ENCODE measurements at regions not wholly inside any gene's neighbourhood (a gene's known extent, or its start where the extent isn't known, plus 50 kb on each side); places are given as distances from the start of the nearest gene placed in this dataset.
A peak's percentile ranks its signal among the peaks of the same experiment; 100 is the strongest.

GRCh38 chr6:27161946-27162603 is 85.4 kb upstream of the PRSS16 start:
- FAIRE-seq = no peak
- Histone ChIP-seq H3K36me3 (ENCODE audit: control insufficient read depth in 2 of 2, extremely low read depth in 1 of 2, insufficient read depth in 2 of 2, low read length in 2 of 2) (no peaks in the 10 kb centered on the region), H2AFZ (ENCODE audit: control insufficient read depth, low read length) (no peak overlapping the region), H3K4me3 (ENCODE audit: control insufficient read depth in 2 of 3, extremely low read depth in 1 of 3, insufficient read depth in 2 of 3, low read depth in 1 of 3, low read length in 3 of 3) (no peak overlapping the region), H3K4me1 (ENCODE audit: control insufficient read depth, extremely low read depth, insufficient read depth, low read length) (peaks cover 5% of the 10 kb centered on the region), H3K27me3 (ENCODE audit: control insufficient read depth, extremely low read depth, insufficient read depth, low read length) (no peaks in the 10 kb centered on the region), H3K9me1 (ENCODE audit: control insufficient read depth, extremely low read depth, insufficient read depth, low read length) (no peaks in the 10 kb centered on the region), H3K9ac (ENCODE audit: control insufficient read depth, extremely low read depth, insufficient read depth, low read length) (no peak overlapping the region), H3K27ac (ENCODE audit: control insufficient read depth, insufficient read depth, low read length) (no peak overlapping the region), H3K79me2 (ENCODE audit: control insufficient read depth, insufficient read depth, low read length) (no peaks in the 10 kb centered on the region), H4K20me1 (ENCODE audit: control insufficient read depth, extremely low read depth, insufficient read depth, low read length) (no peaks in the 10 kb centered on the region), H3K9me3 (ENCODE audit: control insufficient read depth, low read depth, low read length) (no peaks in the 10 kb centered on the region), H3K4me2 (ENCODE audit: control insufficient read depth, extremely low read depth, insufficient read depth, low read depth, low read length) (peak overlapping the region; percentile 52)
- dilution Hi-C loops (cut with MboI; ENCODE audit: extremely low pct_ligation_motif_present, low sequenced_read_pairs) = no loop called here
- TF ChIP-seq EZH2 (IDR thresholded peaks at IDR 0.05; ENCODE audit: low read length) = no peak
- TF ChIP-seq CTCF (optimal IDR thresholded peaks at IDR 0.05 in 1 of 3, IDR thresholded peaks at IDR 0.05 in 1 of 3, conservative IDR thresholded peaks at IDR 0.05 in 1 of 3; ENCODE audit: extremely low read depth in 1 of 3, insufficient read depth in 2 of 3, low read length in 3 of 3) = peak in 2 of 3 experiments; percentile 29 to 56
- peak; percentile 71 for DNase-seq (ENCODE audit: low read depth, low spot score)

GRCh38 chr6:27163834-27164233 is 83.7 kb upstream of the PRSS16 start:
- Histone ChIP-seq H3K27ac (ENCODE audit: control insufficient read depth, insufficient read depth, low read length) (no peak overlapping the region), H3K9me3 (ENCODE audit: control insufficient read depth, low read depth, low read length) (no peaks in the 10 kb centered on the region), H3K79me2 (ENCODE audit: control insufficient read depth, insufficient read depth, low read length) (no peaks in the 10 kb centered on the region), H2AFZ (ENCODE audit: control insufficient read depth, low read length) (no peak overlapping the region), H3K36me3 (ENCODE audit: control insufficient read depth in 2 of 2, extremely low read depth in 1 of 2, insufficient read depth in 2 of 2, low read length in 2 of 2) (no peaks in the 10 kb centered on the region), H3K4me3 (ENCODE audit: control insufficient read depth in 2 of 3, extremely low read depth in 1 of 3, insufficient read depth in 2 of 3, low read depth in 1 of 3, low read length in 3 of 3) (no peak overlapping the region), H3K27me3 (ENCODE audit: control insufficient read depth, extremely low read depth, insufficient read depth, low read length) (no peaks in the 10 kb centered on the region), H3K9ac (ENCODE audit: control insufficient read depth, extremely low read depth, insufficient read depth, low read length) (no peak overlapping the region), H4K20me1 (ENCODE audit: control insufficient read depth, extremely low read depth, insufficient read depth, low read length) (no peaks in the 10 kb centered on the region), H3K4me2 (ENCODE audit: control insufficient read depth, extremely low read depth, insufficient read depth, low read depth, low read length) (no peak overlapping the region), H3K9me1 (ENCODE audit: control insufficient read depth, extremely low read depth, insufficient read depth, low read length) (no peaks in the 10 kb centered on the region), H3K4me1 (ENCODE audit: control insufficient read depth, extremely low read depth, insufficient read depth, low read length) (peaks cover 14% of the 10 kb centered on the region)
- DNase-seq (ENCODE audit: low read depth, low spot score) (no peak), FAIRE-seq (no peak)
- dilution Hi-C loops (cut with MboI; ENCODE audit: extremely low pct_ligation_motif_present, low sequenced_read_pairs) = no loop called here
- TF ChIP-seq CTCF (optimal IDR thresholded peaks at IDR 0.05 in 1 of 3, IDR thresholded peaks at IDR 0.05 in 1 of 3, conservative IDR thresholded peaks at IDR 0.05 in 1 of 3; ENCODE audit: extremely low read depth in 1 of 3, insufficient read depth in 2 of 3, low read length in 3 of 3) (no peak), EZH2 (IDR thresholded peaks at IDR 0.05; ENCODE audit: low read length) (no peak)
